ENCODE measurements at regions not wholly inside any gene's neighbourhood (a gene's known extent, or its start where the extent isn't known, plus 50 kb on each side); places are given as distances from the start of the nearest gene placed in this dataset.

DNA sequence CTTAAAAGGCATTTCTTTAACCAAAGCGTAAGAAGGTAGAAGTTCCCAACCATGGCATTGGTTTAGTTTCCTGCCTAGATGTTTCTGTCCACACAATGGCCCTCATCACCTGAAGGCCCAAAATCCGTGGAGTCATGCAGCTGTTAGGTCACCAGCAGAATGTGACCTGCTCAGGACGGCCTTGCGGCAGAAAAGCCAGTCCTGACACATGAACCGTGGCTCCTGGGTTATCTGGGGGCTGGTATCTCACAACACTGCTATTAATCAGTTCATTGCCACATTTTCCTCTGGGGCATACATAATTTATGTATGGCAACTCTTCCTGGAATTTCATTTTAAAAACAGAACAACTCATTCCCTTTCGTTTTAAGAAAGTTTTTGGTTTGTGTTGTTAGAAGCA lies 278.4 kb downstream of the ATPSCKMT start:
- Mint-ChIP-seq H3K4me1 (ENCODE audit: low read depth) (no peaks in the 10 kb centered on the region), H3K9me3 (ENCODE audit: insufficient read depth) (no peaks in the 10 kb centered on the region), H3K27me3 (ENCODE audit: low read depth) (no peaks in the 10 kb centered on the region), H3K36me3 (ENCODE audit: low read depth) (no peaks in the 10 kb centered on the region), H3K27ac (no peak overlapping the region), H3K4me3 (no peak overlapping the region)
- ChIA-PET CTCF (no interaction called here), POLR2A (no interaction called here)
- DNase-seq (no peak), ATAC-seq (no peak)

DNA sequence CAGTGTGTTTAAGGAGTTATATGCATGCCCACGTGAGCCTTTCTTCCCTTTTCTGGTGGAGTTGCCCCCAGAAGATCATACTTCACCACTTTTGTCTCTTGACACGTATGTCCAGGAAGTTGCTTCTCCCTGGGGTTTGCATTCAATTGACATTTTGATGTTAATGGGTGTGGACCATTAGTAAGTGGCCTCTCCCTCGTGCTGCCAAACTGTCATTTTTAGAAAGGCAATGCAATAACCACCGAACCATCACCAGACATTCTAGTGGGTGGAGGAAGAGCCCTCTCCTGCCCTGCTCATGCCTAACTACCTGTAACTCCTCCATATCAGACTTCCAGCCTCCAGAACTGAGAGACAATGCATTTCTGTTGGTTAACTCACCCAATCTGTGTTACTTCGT lies 290.8 kb downstream of the ATPSCKMT start:
- ChIA-PET POLR2A (no interaction called here), CTCF (no interaction called here)
- ATAC-seq (no peak), DNase-seq (no peak)
- H3K27me3 Mint-ChIP-seq (ENCODE audit: low read depth), result no peaks in the 10 kb centered on the region
- H3K27ac Mint-ChIP-seq, result no peak overlapping the region
- no peaks in the 10 kb centered on the region for H3K4me1 Mint-ChIP-seq (ENCODE audit: low read depth)
- no peak overlapping the region for H3K4me3 Mint-ChIP-seq
- no peaks in the 10 kb centered on the region for H3K9me3 Mint-ChIP-seq (ENCODE audit: insufficient read depth)
- H3K36me3 Mint-ChIP-seq (ENCODE audit: low read depth), result no peaks in the 10 kb centered on the region

GRCh38 chr5:9957214-9957613 lies 292.5 kb downstream of the ATPSCKMT start:
- Mint-ChIP-seq H3K27me3 (ENCODE audit: low read depth) (no peaks in the 10 kb centered on the region), H3K9me3 (ENCODE audit: insufficient read depth) (no peaks in the 10 kb centered on the region), H3K4me3 (no peak overlapping the region), H3K36me3 (ENCODE audit: low read depth) (no peaks in the 10 kb centered on the region), H3K4me1 (ENCODE audit: low read depth) (no peaks in the 10 kb centered on the region), H3K27ac (no peak overlapping the region)
- ATAC-seq (no peak), DNase-seq (no peak)
- ChIA-PET CTCF (no interaction called here), POLR2A (no interaction called here)

GRCh38 chr5:9956725-9957124 lies 293.0 kb downstream of the ATPSCKMT start:
- DNase-seq, result no peak
- Mint-ChIP-seq H3K36me3 (ENCODE audit: low read depth) (no peaks in the 10 kb centered on the region), H3K27me3 (ENCODE audit: low read depth) (no peaks in the 10 kb centered on the region), H3K27ac (no peak overlapping the region), H3K4me1 (ENCODE audit: low read depth) (no peaks in the 10 kb centered on the region), H3K9me3 (ENCODE audit: insufficient read depth) (no peaks in the 10 kb centered on the region), H3K4me3 (no peak overlapping the region)
- POLR2A ChIA-PET, result no interaction called here
- CTCF ChIA-PET, result no interaction called here
- no peak for ATAC-seq

- H3K4me1 Mint-ChIP-seq (ENCODE audit: low read depth), result no peaks in the 10 kb centered on the region
- ChIA-PET CTCF (no interaction called here), POLR2A (no interaction called here)
- no peaks in the 10 kb centered on the region for H3K36me3 Mint-ChIP-seq (ENCODE audit: low read depth)
- H3K4me3 Mint-ChIP-seq, result no peak overlapping the region
- H3K9me3 Mint-ChIP-seq (ENCODE audit: insufficient read depth), result no peaks in the 10 kb centered on the region
- H3K27ac Mint-ChIP-seq, result no peak overlapping the region
- DNase-seq, result no peak
- ATAC-seq, result no peak
- no peaks in the 10 kb centered on the region for H3K27me3 Mint-ChIP-seq (ENCODE audit: low read depth)
Measured at GRCh38 chr5:9955586-9955985, 294.1 kb downstream of the ATPSCKMT start.

GRCh38 chr5:9954869-9955268 lies 294.8 kb downstream of the ATPSCKMT start:
- Mint-ChIP-seq H3K27me3 (ENCODE audit: low read depth) (no peaks in the 10 kb centered on the region), H3K36me3 (ENCODE audit: low read depth) (no peaks in the 10 kb centered on the region), H3K4me3 (no peak overlapping the region), H3K4me1 (ENCODE audit: low read depth) (no peaks in the 10 kb centered on the region), H3K27ac (no peak overlapping the region), H3K9me3 (ENCODE audit: insufficient read depth) (no peaks in the 10 kb centered on the region)
- DNase-seq (no peak), ATAC-seq (no peak)
- POLR2A ChIA-PET, result no interaction called here
- CTCF ChIA-PET, result no interaction called here

- ATAC-seq, result no peak
- no peaks in the 10 kb centered on the region for H3K36me3 Mint-ChIP-seq (ENCODE audit: low read depth)
- no peaks in the 10 kb centered on the region for H3K4me1 Mint-ChIP-seq (ENCODE audit: low read depth)
- no peaks in the 10 kb centered on the region for H3K27me3 Mint-ChIP-seq (ENCODE audit: low read depth)
- ChIA-PET POLR2A (no interaction called here), CTCF (no interaction called here)
- no peak overlapping the region for H3K27ac Mint-ChIP-seq
- no peak overlapping the region for H3K4me3 Mint-ChIP-seq
- no peaks in the 10 kb centered on the region for H3K9me3 Mint-ChIP-seq (ENCODE audit: insufficient read depth)
- DNase-seq, result no peak
Measured at GRCh38 chr5:9953691-9954090, 296.0 kb downstream of the ATPSCKMT start.

DNA sequence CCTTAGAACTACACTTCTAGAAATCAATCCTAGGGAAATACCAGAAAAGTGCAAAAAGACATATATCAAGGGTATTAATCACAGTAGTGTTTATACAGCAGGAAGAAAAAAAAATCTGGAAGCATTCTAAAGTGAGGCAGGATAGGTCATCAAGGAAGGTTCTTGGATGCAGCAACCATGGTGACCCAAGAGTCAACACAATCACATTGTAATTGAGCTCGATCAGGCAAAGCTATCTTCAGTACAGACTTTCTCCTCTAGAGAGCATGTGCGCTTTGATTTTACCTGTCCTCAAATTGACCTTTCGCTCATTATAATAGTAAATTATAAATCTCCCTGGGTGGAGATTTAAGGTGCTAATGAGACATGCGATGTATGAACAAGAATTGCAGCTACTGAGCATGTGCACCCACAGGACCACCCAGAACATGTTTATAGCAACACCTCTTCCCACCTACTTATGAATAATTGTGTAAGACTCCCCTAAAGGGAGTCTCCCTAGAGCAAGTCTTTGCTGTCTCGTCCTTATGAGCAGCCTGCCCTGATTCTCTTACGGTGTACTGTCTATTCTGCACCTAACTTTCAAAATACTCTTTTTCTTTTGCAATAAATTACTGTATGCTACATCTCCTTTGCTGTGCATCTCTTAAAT lies 297.7 kb downstream of the ATPSCKMT start:
- CTCF ChIA-PET, result no interaction called here
- Mint-ChIP-seq H3K4me3 (no peak overlapping the region), H3K27me3 (ENCODE audit: low read depth) (no peaks in the 10 kb centered on the region), H3K9me3 (ENCODE audit: insufficient read depth) (no peaks in the 10 kb centered on the region), H3K27ac (no peak overlapping the region), H3K4me1 (ENCODE audit: low read depth) (no peaks in the 10 kb centered on the region), H3K36me3 (ENCODE audit: low read depth) (no peaks in the 10 kb centered on the region)
- no peak for DNase-seq
- POLR2A ChIA-PET, result no interaction called here
- ATAC-seq, result no peak

DNA sequence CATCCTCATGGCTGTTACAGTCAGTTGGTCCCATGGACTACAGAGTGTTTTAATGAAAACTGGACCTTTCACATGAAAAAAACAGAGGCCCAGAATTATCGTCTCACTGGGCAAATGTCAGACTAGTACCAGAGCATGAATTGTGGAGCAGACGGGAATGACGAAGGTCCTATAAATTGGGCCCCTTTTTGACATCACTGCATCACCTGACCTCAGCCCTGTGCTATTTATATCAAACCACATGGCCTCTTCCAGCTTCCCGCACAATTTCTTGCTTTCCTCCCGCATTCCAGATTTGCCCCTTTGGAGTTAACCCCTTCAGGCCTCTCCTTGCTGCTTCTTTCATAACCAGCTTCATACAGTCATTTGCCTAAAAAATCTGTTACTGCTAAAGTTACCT lies 301.7 kb downstream of the ATPSCKMT start:
- POLR2A ChIA-PET, result no interaction called here
- no peak overlapping the region for H3K27ac Mint-ChIP-seq
- no peaks in the 10 kb centered on the region for H3K36me3 Mint-ChIP-seq (ENCODE audit: low read depth)

GRCh38 chr5:9947225-9947714 lies 302.4 kb downstream of the ATPSCKMT start:
- CTCF ChIA-PET, result no interaction called here
- H3K4me1 Mint-ChIP-seq (ENCODE audit: low read depth), result no peaks in the 10 kb centered on the region
- ATAC-seq, result no peak
- no peaks in the 10 kb centered on the region for H3K36me3 Mint-ChIP-seq (ENCODE audit: low read depth)
- POLR2A ChIA-PET, result no interaction called here
- H3K9me3 Mint-ChIP-seq (ENCODE audit: insufficient read depth), result no peaks in the 10 kb centered on the region
- no peak overlapping the region for H3K27ac Mint-ChIP-seq
- no peaks in the 10 kb centered on the region for H3K27me3 Mint-ChIP-seq (ENCODE audit: low read depth)
- DNase-seq, result no peak
- no peak overlapping the region for H3K4me3 Mint-ChIP-seq

More for the DNA sequence above, 301.7 kb downstream of the ATPSCKMT start:
- no peak overlapping the region for H3K4me3 Mint-ChIP-seq
- H3K27me3 Mint-ChIP-seq (ENCODE audit: low read depth), result no peaks in the 10 kb centered on the region
- no peaks in the 10 kb centered on the region for H3K4me1 Mint-ChIP-seq (ENCODE audit: low read depth)
- DNase-seq (no peak), ATAC-seq (no peak)
- CTCF ChIA-PET, result no interaction called here
- H3K9me3 Mint-ChIP-seq (ENCODE audit: insufficient read depth), result no peaks in the 10 kb centered on the region

- Mint-ChIP-seq H3K27ac (no peak overlapping the region), H3K4me3 (no peak overlapping the region), H3K4me1 (ENCODE audit: low read depth) (no peaks in the 10 kb centered on the region), H3K27me3 (ENCODE audit: low read depth) (no peaks in the 10 kb centered on the region), H3K36me3 (ENCODE audit: low read depth) (no peaks in the 10 kb centered on the region), H3K9me3 (ENCODE audit: insufficient read depth) (no peaks in the 10 kb centered on the region)
- DNase-seq (no peak), ATAC-seq (no peak)
- ChIA-PET POLR2A (no interaction called here), CTCF (no interaction called here)
Measured at GRCh38 chr5:9932770-9933169, 302.6 kb upstream of the TAS2R1 start.

DNA sequence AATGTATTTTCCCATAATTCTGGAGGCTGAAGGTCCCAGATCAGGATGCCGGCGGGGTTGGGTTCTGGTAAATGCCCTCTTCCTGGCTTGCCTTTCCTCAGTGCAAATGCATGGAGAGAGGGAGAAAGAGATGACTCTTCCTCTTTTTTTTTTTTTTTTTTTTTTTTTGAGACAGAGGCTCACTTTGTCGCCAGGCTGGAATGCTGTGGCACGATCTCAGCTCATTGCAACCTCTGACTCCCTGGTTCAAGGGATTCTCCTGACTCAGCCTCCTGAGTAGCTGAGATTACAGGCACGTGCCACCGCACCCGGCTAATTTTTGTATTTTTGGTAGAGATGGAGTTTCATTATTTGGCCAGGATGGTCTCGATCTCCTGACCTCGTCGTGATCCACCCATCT lies 300.0 kb upstream of the TAS2R1 start:
- Mint-ChIP-seq H3K9me3 (ENCODE audit: insufficient read depth) (no peaks in the 10 kb centered on the region), H3K27ac (no peak overlapping the region), H3K27me3 (ENCODE audit: low read depth) (no peaks in the 10 kb centered on the region), H3K4me1 (ENCODE audit: low read depth) (no peaks in the 10 kb centered on the region), H3K4me3 (no peak overlapping the region), H3K36me3 (ENCODE audit: low read depth) (no peaks in the 10 kb centered on the region)
- no peak for DNase-seq
- ChIA-PET CTCF (no interaction called here), POLR2A (no interaction called here)
- ATAC-seq, result no peak

DNA sequence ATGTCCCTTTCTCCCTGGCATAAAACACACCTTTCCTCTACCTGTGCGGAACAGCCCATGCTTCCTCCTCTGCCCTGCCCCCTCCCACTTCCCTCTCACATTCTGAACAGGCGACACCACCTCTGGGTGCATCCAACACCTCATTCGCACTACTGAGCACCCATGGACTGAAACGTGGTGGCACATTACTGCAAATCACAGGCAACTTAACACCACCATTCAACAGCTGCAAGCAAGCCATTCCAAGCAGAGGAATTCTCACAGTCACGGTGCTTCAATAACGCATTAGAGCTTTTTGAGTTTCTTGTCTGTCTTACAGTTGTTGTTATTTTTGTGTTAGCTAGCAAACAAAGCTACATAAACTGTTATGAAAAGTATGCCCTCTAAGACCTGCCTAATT lies 298.2 kb upstream of the TAS2R1 start:
- H3K27me3 Mint-ChIP-seq (ENCODE audit: low read depth), result no peaks in the 10 kb centered on the region
- POLR2A ChIA-PET, result no interaction called here
- H3K4me1 Mint-ChIP-seq (ENCODE audit: low read depth), result no peaks in the 10 kb centered on the region

More for the DNA sequence above, 298.2 kb upstream of the TAS2R1 start:
- CTCF ChIA-PET, result no interaction called here
- ATAC-seq, result no peak
- no peak for DNase-seq
- Mint-ChIP-seq H3K27ac (no peak overlapping the region), H3K4me3 (no peak overlapping the region), H3K9me3 (ENCODE audit: insufficient read depth) (peaks cover 7% of the 10 kb centered on the region), H3K36me3 (ENCODE audit: low read depth) (no peaks in the 10 kb centered on the region)
